ENCODE measurements at regions not wholly inside any gene's neighbourhood (a gene's known extent, or its start where the extent isn't known, plus 50 kb on each side); places are given as distances from the start of the nearest gene placed in this dataset.

- no peak for TF ChIP-seq POLR2A (IDR thresholded peaks at IDR 0.05; ENCODE audit: low read depth)
- TF ChIP-seq CTCF (IDR thresholded peaks at IDR 0.05), result no peak
- TF ChIP-seq POLR2AphosphoS5 (IDR thresholded peaks at IDR 0.05), result no peak
Measured at GRCh38 chr3:170808041-170808440, 62.0 kb downstream of the RPL22L1 start.

Measured in esophagus muscularis mucosa (tissue), 3 donors.